Activated CD4-positive, alpha-beta T cell treated with anti-CD3 and anti-CD28 coated beads, Interleukin-2, amount 10 ng/mL, durations not matched to agents 7 days and 5 days (primary cell): ENCODE measurements at regions not wholly inside any gene's neighbourhood (a gene's known extent, or its start where the extent isn't known, plus 50 kb on each side); places are given as distances from the start of the nearest gene placed in this dataset.
A peak's percentile ranks its signal among the peaks of the same experiment; 100 is the strongest.

Source experiments
- CTCF ChIA-PET: fragments of 350-600 bp; sonication (Branson Sonifier 250); formaldehyde crosslinking; loops from one replicate; lab custom pipeline; 2021; ENCODE audit warnings: antibody characterized with exemption; lab: Charles Lee
- POLR2A ChIA-PET: fragments of 350-600 bp; sonication (Branson Sonifier 250); formaldehyde crosslinking; loops from one replicate; lab custom pipeline; 2021; ENCODE audit warnings: antibody characterized with exemption; lab: Charles Lee
- DNase-seq: peaks from one replicate; pipeline ENCODE4 v3.0.0-alpha.2; 2020
- H3K27ac Mint-ChIP-seq: one replicate; pipeline ENCODE4 v1.8.0; 2021; ENCODE audit warnings: mild to moderate bottlenecking, moderate library complexity, mixed read lengths
- H3K27me3 Mint-ChIP-seq: one replicate; pipeline ENCODE4 v1.8.0; 2021; ENCODE audit warnings: mixed read lengths
- H3K36me3 Mint-ChIP-seq: one replicate; pipeline ENCODE4 v1.8.0; 2021; ENCODE audit warnings: low read depth, mixed read lengths
- H3K4me1 Mint-ChIP-seq: one replicate; pipeline ENCODE4 v1.8.0; 2021; ENCODE audit warnings: mixed read lengths
- H3K4me3 Mint-ChIP-seq: one replicate; pipeline ENCODE4 v1.8.0; 2021; ENCODE audit warnings: mild to moderate bottlenecking, moderate library complexity, mixed read lengths
- H3K9me3 Mint-ChIP-seq: one replicate; pipeline ENCODE4 v1.8.0; 2021; ENCODE audit warnings: mixed read lengths

- Mint-ChIP-seq H3K27ac (no peak overlapping the region), H3K4me3 (peak overlapping the region; percentile 47), H3K9me3 (no peaks in the 10 kb centered on the region), H3K4me1 (peaks cover 12% of the 10 kb centered on the region), H3K27me3 (peaks cover 51% of the 10 kb centered on the region), H3K36me3 (peaks cover 3% of the 10 kb centered on the region)
- ChIA-PET CTCF (no interaction called here), POLR2A (no interaction called here)
- DNase-seq, result no peak
These were observed 130.9 kb downstream of the NDUFA12 start for GRCh38 chr12:94872671-94872970.

DNA sequence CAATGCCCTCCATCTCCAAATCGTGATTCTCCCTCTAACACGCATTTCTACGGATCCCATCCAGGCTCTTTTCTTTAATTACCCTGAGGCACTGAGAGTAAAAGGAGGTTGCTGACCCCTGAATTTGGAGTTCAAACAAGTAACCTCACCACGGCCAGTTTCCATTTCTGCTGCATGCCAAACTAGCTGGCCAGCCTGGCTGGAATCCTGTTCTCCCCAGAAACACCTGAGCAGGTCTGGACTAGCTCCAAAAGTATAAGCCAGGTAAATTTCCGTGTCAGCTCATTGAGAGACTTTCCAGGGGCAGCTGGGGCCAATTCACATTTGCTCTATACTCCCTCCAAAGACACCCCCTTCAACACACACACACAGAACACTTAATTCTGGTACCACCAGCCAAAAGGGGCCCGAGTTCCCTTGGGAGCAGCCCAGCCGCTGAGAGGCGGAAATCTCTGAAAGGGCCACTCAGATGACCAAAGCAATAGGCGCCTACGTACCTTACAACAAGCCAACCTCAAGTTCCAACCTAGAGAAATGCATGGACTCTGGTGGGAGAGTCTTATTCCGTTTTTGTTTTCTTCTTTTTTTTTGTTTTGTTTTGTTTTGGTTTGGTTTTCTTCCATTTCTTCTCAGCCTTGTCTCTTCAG, 131.4 kb downstream of the NDUFA12 start:
- Mint-ChIP-seq H3K9me3 (no peaks in the 10 kb centered on the region), H3K4me3 (no peak overlapping the region), H3K4me1 (peaks cover 12% of the 10 kb centered on the region), H3K36me3 (peaks cover 3% of the 10 kb centered on the region), H3K27ac (no peak overlapping the region), H3K27me3 (peaks cover 50% of the 10 kb centered on the region)
- ChIA-PET CTCF (no interaction called here), POLR2A (no interaction called here)
- no peak for DNase-seq

- no peak for DNase-seq
- Mint-ChIP-seq H3K27ac (no peak overlapping the region), H3K4me3 (no peak overlapping the region), H3K36me3 (peaks cover 3% of the 10 kb centered on the region), H3K4me1 (peaks cover 9% of the 10 kb centered on the region), H3K27me3 (peaks cover 46% of the 10 kb centered on the region), H3K9me3 (no peaks in the 10 kb centered on the region)
- CTCF ChIA-PET, result interaction anchor here (0.6 kb wide), 1 partner anchor 947 kb away, joined by 3 read pairs; no protein-coding TSS in a partner anchor
- POLR2A ChIA-PET, result interaction anchor here (0.7 kb wide), 1 partner anchor 259 kb away, joined by 3 read pairs; no protein-coding TSS in a partner anchor
These were observed 133.0 kb downstream of the NDUFA12 start for GRCh38 chr12:94870511-94870910.

GRCh38 chr12:94868161-94868560, 135.3 kb downstream of the NDUFA12 start:
- Mint-ChIP-seq H3K27ac (no peak overlapping the region), H3K4me1 (peaks cover 3% of the 10 kb centered on the region), H3K4me3 (no peak overlapping the region), H3K36me3 (peaks cover 3% of the 10 kb centered on the region), H3K27me3 (peaks cover 32% of the 10 kb centered on the region), H3K9me3 (no peaks in the 10 kb centered on the region)
- ChIA-PET CTCF (no interaction called here), POLR2A (no interaction called here)
- no peak for DNase-seq

DNA sequence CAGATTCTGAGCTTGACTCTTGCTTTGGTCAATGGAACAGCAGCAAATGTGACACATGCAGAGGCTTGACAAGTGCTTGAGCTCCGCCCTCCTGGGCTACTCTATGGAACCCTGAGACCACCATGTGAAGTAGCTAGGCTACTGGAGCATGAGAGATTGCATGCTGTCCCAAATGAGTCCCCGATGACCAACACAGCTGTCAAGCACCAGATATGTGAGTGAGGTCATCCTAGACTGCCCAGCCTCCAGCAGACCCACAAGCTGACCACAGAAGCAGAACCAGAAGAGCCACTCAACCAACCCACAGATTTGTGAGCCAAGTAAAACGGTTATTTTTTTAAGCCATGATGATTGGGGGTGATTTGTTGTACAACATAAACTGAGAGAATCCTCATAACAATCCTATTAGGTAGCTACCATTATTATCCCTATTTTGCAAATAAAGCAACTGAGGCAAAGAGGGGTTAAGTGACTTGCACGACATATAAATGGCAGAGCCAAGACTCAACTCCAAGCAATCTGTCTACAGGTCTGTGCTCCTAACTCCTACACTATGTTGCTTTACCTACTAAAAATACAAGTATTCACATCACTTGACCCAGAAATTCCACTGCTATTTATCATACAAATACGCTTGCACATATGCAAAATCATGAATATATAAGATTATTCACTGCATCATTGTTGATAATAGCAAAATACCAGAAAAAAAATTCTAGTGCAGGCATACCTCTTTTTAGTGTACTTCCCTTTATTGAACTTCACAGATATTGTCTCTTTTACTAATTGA, 136.2 kb downstream of the NDUFA12 start:
- Mint-ChIP-seq H3K9me3 (no peaks in the 10 kb centered on the region), H3K36me3 (no peaks in the 10 kb centered on the region), H3K27me3 (peaks cover 26% of the 10 kb centered on the region), H3K4me1 (no peaks in the 10 kb centered on the region), H3K4me3 (no peak overlapping the region), H3K27ac (no peak overlapping the region)
- POLR2A ChIA-PET, result no interaction called here
- DNase-seq, result no peak
- CTCF ChIA-PET, result no interaction called here

GRCh38 chr12:94864987-94865386, 138.5 kb downstream of the NDUFA12 start:
- Mint-ChIP-seq H3K4me3 (no peak overlapping the region), H3K27ac (no peak overlapping the region), H3K36me3 (no peaks in the 10 kb centered on the region), H3K4me1 (no peaks in the 10 kb centered on the region), H3K9me3 (no peaks in the 10 kb centered on the region), H3K27me3 (peaks cover 8% of the 10 kb centered on the region)
- POLR2A ChIA-PET, result no interaction called here
- CTCF ChIA-PET, result no interaction called here
- no peak for DNase-seq

DNA sequence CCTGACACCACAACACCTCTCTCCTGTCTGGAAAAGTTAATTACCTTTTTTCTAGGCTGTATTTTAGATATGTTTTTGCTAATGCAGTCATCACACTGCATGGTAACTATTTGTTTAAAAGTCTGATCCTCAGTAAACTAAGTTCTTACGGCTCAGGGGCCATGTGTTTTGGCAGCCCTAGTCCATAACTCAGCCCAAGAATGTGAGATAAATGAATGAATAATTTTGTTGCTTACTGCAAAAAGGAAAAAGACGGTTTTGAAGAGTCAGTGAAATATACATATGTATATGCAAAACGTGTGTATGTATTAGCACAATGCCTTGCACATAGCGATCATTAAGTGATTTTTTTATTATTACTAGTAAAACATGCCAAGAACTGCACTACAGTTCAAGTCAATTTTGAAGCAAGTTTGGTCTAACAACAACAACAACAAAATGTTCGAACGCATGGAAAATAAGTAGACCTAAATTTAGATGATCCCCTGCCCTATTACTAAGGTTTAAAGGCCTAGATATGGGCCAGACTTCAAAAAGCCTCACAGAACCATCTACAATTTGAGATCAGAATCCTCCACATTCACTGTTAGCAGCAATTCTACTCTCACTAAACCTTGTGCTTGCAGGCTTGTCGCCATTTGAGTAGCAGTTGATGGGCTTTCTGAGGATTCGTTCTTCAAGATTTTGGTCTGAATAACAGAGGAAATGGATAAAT, 140.0 kb downstream of the NDUFA12 start:
- no peaks in the 10 kb centered on the region for H3K36me3 Mint-ChIP-seq
- no peak overlapping the region for H3K27ac Mint-ChIP-seq

DNA sequence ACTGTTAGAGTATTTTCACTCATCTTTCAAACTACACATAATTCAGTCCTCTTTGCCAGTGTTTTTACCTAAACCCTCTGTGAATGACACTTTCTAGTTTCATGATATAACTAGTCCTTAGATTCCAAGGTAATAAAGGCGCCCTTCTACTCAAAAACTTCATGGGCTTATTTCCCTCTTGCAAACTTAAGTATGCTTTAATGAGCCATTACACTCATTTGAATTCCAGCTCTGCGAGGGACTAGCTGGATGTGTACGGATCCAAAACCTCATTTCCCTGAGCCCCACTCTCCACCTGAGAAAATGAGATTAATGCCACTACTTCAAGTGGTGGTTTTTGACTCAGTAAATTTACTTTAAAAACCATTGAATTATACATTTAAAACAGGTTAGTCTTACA, 141.1 kb downstream of the NDUFA12 start:
- Mint-ChIP-seq H3K27ac (no peak overlapping the region), H3K36me3 (no peaks in the 10 kb centered on the region), H3K27me3 (peaks cover 8% of the 10 kb centered on the region), H3K4me3 (no peak overlapping the region), H3K9me3 (no peaks in the 10 kb centered on the region), H3K4me1 (no peaks in the 10 kb centered on the region)
- POLR2A ChIA-PET, result no interaction called here
- no peak for DNase-seq
- CTCF ChIA-PET, result no interaction called here

More for the DNA sequence above, 140.0 kb downstream of the NDUFA12 start:
- ChIA-PET CTCF (no interaction called here), POLR2A (no interaction called here)
- H3K9me3 Mint-ChIP-seq, result no peaks in the 10 kb centered on the region
- no peaks in the 10 kb centered on the region for H3K4me1 Mint-ChIP-seq
- H3K27me3 Mint-ChIP-seq, result peaks cover 8% of the 10 kb centered on the region
- no peak overlapping the region for H3K4me3 Mint-ChIP-seq
- DNase-seq, result no peak

- H3K4me3 Mint-ChIP-seq, result no peak overlapping the region
- no peaks in the 10 kb centered on the region for H3K36me3 Mint-ChIP-seq
- CTCF ChIA-PET, result no interaction called here
- peaks cover 10% of the 10 kb centered on the region for H3K27me3 Mint-ChIP-seq
- H3K4me1 Mint-ChIP-seq, result peaks cover 5% of the 10 kb centered on the region
- POLR2A ChIA-PET, result no interaction called here
- H3K9me3 Mint-ChIP-seq, result no peaks in the 10 kb centered on the region
- DNase-seq, result no peak
- no peak overlapping the region for H3K27ac Mint-ChIP-seq
These were observed 147.2 kb downstream of the NDUFA12 start for GRCh38 chr12:94856324-94856723.

DNA sequence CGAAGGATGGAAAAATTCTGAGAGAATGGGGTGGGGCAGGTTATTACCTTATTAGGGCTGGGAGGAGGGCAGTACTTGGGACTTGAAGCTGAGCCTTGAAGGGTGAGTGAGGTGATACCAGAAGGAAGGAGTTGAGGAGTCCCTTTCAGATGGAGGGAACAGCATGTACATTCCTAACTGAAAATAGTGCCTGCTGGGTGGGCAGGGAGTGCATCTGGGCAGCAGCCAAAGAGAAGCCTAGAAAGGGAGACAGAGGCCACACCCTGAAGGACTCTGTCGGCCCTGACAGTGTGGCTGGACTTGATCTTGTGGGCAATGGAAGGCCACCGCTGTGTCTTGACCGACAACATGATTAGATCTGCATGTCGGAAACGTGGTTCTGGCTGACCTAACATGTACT, 147.6 kb downstream of the NDUFA12 start:
- H3K9me3 Mint-ChIP-seq, result no peaks in the 10 kb centered on the region
- H3K4me3 Mint-ChIP-seq, result no peak overlapping the region

DNA sequence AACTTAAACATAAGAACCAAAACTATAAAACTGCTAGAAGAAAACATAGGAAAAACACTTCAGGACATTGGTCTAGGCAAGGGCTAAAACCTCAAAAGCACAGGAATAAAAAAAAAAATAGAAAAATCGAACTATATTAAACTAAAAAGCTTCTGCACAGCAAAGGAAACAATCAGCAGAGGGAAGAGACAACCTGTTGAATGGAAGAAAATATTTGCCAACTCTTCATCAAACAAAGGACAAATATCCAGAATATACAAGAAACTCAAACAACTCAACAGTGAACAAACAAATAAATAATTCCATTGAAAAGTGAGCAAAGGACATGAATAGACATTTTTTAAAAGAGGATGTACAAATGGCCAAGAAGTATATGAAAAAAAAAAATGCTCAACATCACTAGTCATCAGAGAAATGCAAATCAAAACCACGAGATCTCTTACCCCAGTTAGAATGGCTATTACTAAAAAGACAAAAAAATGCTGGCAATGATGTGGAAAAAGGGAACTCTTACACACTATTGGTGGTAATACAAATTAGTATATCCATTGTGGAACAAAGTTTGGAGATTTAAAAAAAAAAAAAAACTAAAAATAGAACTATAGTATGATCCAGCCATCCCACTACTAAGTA, 152.0 kb downstream of the NDUFA12 start:
- Mint-ChIP-seq H3K9me3 (no peaks in the 10 kb centered on the region), H3K27ac (no peak overlapping the region), H3K27me3 (peaks cover 10% of the 10 kb centered on the region), H3K4me3 (no peak overlapping the region), H3K36me3 (no peaks in the 10 kb centered on the region), H3K4me1 (peaks cover 5% of the 10 kb centered on the region)
- no peak for DNase-seq
- ChIA-PET CTCF (no interaction called here), POLR2A (no interaction called here)

More for the DNA sequence above, 147.6 kb downstream of the NDUFA12 start:
- Mint-ChIP-seq H3K4me1 (peaks cover 5% of the 10 kb centered on the region), H3K27me3 (peaks cover 11% of the 10 kb centered on the region), H3K27ac (no peak overlapping the region), H3K36me3 (no peaks in the 10 kb centered on the region)
- DNase-seq, result no peak
- ChIA-PET CTCF (no interaction called here), POLR2A (no interaction called here)

DNA sequence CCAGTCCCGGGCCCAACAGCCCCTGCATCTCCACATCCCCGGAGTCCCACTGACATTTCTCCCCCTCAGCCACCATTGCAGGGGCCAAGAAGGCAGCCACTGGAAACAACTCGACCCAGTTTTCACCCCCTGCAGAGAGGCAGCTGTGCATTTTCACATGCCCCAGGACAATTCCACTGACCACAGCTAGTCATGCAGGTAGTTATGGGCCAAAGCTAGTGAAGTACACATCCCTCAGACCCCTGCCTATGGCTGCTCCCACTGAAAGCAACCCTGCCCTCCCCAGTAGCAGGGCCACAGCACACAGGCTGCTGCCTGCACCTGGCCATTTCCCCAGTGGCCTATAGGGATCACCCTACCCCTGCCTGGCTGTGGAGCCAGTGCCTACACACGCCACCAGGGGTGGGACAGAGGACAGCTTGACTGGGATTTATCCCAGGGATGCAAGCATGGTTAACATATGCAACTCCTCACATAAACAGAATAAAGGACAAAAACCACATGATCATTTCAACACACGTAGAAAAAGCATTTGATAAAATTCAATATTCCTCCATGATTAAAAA, 154.0 kb downstream of the NDUFA12 start:
- H3K36me3 Mint-ChIP-seq, result no peaks in the 10 kb centered on the region
- peaks cover 7% of the 10 kb centered on the region for H3K27me3 Mint-ChIP-seq
- no peak overlapping the region for H3K27ac Mint-ChIP-seq
- ChIA-PET POLR2A (no interaction called here), CTCF (interaction anchor here (0.6 kb wide), 1 partner anchor 395 kb away, joined by 3 read pairs; no protein-coding TSS in a partner anchor)
- DNase-seq, result no peak
- no peak overlapping the region for H3K4me3 Mint-ChIP-seq
- H3K4me1 Mint-ChIP-seq, result no peaks in the 10 kb centered on the region
- H3K9me3 Mint-ChIP-seq, result no peaks in the 10 kb centered on the region
